Lower leg skin (tissue), 3 donors: ENCODE measurements at regions not wholly inside any gene's neighbourhood (a gene's known extent, or its start where the extent isn't known, plus 50 kb on each side); places are given as distances from the start of the nearest gene placed in this dataset.
"Not testable (repeated sequence)": the region's sequence is repeated elsewhere in the genome, so short reads cannot be mapped to it uniquely, and the experiment has no call there.

Experiments
- POLR2A ChIP-seq, 2 donors: fragments of 450-650 bp; IDR thresholded peaks; one replicate each; pipeline ENCODE4 v1.6.1; 2016 to 2017; ENCODE audit warnings: antibody characterized with exemption in 2 of 2, mild to moderate bottlenecking in 1 of 2, moderate library complexity in 1 of 2
- TF ChIP-seq, protein P1 (sequence below), 3 donors: fragments of 450-650 bp; IDR thresholded peaks; one replicate each; pipeline ENCODE4 v1.5.1; 2016; ENCODE audit warnings: antibody characterized with exemption in 3 of 3, mild to moderate bottlenecking in 3 of 3, moderate library complexity in 2 of 3

DNA sequence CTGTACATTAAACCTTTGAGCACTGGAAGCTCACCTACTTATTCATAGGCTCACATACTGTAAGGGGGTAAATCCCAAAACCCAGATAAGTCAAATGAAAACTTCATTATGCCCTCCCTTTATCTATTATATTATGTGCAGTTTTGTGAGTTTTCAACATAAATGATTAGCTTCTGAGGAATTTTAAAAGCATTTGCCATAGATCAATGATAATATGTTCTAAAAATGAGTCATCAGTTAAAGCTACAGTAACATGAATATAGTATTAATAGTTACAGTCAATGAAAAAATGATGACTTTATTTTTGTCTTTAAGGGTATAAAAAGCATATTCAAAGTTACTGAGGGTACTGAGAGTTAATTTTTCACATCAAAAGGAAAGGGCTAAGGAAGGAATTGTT, 151.9 kb downstream of the SPATA31A6 start:
- TF ChIP-seq, protein P1, sequence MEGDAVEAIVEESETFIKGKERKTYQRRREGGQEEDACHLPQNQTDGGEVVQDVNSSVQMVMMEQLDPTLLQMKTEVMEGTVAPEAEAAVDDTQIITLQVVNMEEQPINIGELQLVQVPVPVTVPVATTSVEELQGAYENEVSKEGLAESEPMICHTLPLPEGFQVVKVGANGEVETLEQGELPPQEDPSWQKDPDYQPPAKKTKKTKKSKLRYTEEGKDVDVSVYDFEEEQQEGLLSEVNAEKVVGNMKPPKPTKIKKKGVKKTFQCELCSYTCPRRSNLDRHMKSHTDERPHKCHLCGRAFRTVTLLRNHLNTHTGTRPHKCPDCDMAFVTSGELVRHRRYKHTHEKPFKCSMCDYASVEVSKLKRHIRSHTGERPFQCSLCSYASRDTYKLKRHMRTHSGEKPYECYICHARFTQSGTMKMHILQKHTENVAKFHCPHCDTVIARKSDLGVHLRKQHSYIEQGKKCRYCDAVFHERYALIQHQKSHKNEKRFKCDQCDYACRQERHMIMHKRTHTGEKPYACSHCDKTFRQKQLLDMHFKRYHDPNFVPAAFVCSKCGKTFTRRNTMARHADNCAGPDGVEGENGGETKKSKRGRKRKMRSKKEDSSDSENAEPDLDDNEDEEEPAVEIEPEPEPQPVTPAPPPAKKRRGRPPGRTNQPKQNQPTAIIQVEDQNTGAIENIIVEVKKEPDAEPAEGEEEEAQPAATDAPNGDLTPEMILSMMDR (IDR thresholded peaks at IDR 0.05): not testable (repeated sequence)
- TF ChIP-seq POLR2A (IDR thresholded peaks at IDR 0.05): not testable (repeated sequence)
